ENCODE measurements at regions not wholly inside any gene's neighbourhood (a gene's known extent, or its start where the extent isn't known, plus 50 kb on each side); places are given as distances from the start of the nearest gene placed in this dataset.

DNA sequence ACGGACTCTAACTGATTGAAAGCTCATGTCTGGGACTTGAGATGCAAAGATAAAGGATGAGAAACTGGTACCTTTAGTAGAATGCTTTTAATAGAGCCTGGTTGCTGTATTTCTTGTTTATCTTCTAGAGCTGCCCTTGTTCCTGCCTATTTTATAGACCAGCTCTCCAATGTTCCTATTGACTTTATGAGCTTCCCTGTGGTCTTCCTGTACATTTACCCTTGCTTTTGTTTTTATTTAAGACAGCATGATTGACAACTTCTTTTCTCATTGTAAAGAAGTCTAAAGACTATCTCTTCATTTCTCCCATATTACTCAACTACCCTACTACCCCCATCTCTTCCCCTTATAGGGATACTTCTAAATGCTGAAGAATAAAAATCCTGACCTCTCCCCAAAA is 174.7 kb downstream of the UGT8 start:
- CTCF ChIA-PET = interaction anchor here (1.3 kb wide), 1 partner anchor 34 kb away, joined by 4 read pairs; no protein-coding TSS in a partner anchor

More for the DNA sequence above, 174.7 kb downstream of the UGT8 start:
- Histone ChIP-seq H3K79me2 (ENCODE audit: insufficient read depth) (no peaks in the 10 kb centered on the region), H3K4me1 (ENCODE audit: control insufficient read depth in 1 of 2, insufficient read depth in 2 of 2, low read depth in 1 of 2, low read length in 1 of 2) (no peaks in the 10 kb centered on the region), H3K9ac (no peak overlapping the region), H3K27me3 (ENCODE audit: insufficient read depth) (no peaks in the 10 kb centered on the region), H4K20me1 (ENCODE audit: insufficient read depth) (no peaks in the 10 kb centered on the region), H3K9me2 (no peaks in the 10 kb centered on the region), H3K36me3 (replicated peaks in 1 of 2; ENCODE audit: control insufficient read depth in 1 of 2, insufficient read depth in 2 of 2, low read length in 1 of 2) (no peaks in the 10 kb centered on the region), H3K4me3 (ENCODE audit: low read depth in 2 of 2, low read length in 1 of 2) (no peak overlapping the region), H3K9me3 (no peaks in the 10 kb centered on the region), H3K4me2 (no peak overlapping the region), H3F3A (replicated peaks; ENCODE audit: insufficient read depth) (no peaks in the 10 kb centered on the region), H2AFZ (ENCODE audit: low read depth) (no peak overlapping the region), H3K27ac (ENCODE audit: low read depth in 2 of 2, low read length in 1 of 2) (no peak overlapping the region)
- TF ChIP-seq FOXJ3 (CRISPR knock-in tag; IDR thresholded peaks at IDR 0.05) (no peak), SIN3A (IDR thresholded peaks at IDR 0.05; ENCODE audit: borderline replicate concordance, low read depth, low read length) (no peak), JUND (IDR thresholded peaks at IDR 0.05) (no peak), POLR2AphosphoS5 (IDR thresholded peaks at IDR 0.05; ENCODE audit: low read depth, low read length) (no peak), RFX5 (IDR thresholded peaks at IDR 0.05; ENCODE audit: low read length) (no peak), EZH2phosphoT487 (IDR thresholded peaks at IDR 0.05; ENCODE audit: borderline replicate concordance, low read depth) (no peak), MXI1 (IDR thresholded peaks at IDR 0.05; ENCODE audit: low read depth, low read length) (no peak), YY1 (IDR thresholded peaks at IDR 0.05; ENCODE audit: low read depth) (no peak), TAF1 (IDR thresholded peaks at IDR 0.05; ENCODE audit: borderline replicate concordance, low read depth, low read length) (no peak), ELF1 (IDR thresholded peaks at IDR 0.05) (no peak), SMC3 (IDR thresholded peaks at IDR 0.05; ENCODE audit: low read depth, low read length) (no peak), CHD2 (IDR thresholded peaks at IDR 0.05; ENCODE audit: low read length, partially characterized antibody) (no peak), RCOR1 (IDR thresholded peaks at IDR 0.05; ENCODE audit: low read length) (no peak), FOSL2 (IDR thresholded peaks at IDR 0.05; ENCODE audit: borderline replicate concordance, low read depth) (no peak)
- TF ChIP-seq, protein P1, sequence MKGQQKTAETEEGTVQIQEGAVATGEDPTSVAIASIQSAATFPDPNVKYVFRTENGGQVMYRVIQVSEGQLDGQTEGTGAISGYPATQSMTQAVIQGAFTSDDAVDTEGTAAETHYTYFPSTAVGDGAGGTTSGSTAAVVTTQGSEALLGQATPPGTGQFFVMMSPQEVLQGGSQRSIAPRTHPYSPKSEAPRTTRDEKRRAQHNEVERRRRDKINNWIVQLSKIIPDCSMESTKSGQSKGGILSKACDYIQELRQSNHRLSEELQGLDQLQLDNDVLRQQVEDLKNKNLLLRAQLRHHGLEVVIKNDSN (IDR thresholded peaks at IDR 0.05; ENCODE audit: borderline replicate concordance, low read depth) = no peak
- TF ChIP-seq, protein P2, sequence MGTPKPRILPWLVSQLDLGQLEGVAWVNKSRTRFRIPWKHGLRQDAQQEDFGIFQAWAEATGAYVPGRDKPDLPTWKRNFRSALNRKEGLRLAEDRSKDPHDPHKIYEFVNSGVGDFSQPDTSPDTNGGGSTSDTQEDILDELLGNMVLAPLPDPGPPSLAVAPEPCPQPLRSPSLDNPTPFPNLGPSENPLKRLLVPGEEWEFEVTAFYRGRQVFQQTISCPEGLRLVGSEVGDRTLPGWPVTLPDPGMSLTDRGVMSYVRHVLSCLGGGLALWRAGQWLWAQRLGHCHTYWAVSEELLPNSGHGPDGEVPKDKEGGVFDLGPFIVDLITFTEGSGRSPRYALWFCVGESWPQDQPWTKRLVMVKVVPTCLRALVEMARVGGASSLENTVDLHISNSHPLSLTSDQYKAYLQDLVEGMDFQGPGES (IDR thresholded peaks at IDR 0.05; ENCODE audit: low read depth, low read length) = no peak
- TF ChIP-seq, protein P3, sequence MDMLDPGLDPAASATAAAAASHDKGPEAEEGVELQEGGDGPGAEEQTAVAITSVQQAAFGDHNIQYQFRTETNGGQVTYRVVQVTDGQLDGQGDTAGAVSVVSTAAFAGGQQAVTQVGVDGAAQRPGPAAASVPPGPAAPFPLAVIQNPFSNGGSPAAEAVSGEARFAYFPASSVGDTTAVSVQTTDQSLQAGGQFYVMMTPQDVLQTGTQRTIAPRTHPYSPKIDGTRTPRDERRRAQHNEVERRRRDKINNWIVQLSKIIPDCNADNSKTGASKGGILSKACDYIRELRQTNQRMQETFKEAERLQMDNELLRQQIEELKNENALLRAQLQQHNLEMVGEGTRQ (IDR thresholded peaks at IDR 0.05; ENCODE audit: borderline replicate concordance, low read depth, low read length) = no peak
- TF ChIP-seq, protein P4, sequence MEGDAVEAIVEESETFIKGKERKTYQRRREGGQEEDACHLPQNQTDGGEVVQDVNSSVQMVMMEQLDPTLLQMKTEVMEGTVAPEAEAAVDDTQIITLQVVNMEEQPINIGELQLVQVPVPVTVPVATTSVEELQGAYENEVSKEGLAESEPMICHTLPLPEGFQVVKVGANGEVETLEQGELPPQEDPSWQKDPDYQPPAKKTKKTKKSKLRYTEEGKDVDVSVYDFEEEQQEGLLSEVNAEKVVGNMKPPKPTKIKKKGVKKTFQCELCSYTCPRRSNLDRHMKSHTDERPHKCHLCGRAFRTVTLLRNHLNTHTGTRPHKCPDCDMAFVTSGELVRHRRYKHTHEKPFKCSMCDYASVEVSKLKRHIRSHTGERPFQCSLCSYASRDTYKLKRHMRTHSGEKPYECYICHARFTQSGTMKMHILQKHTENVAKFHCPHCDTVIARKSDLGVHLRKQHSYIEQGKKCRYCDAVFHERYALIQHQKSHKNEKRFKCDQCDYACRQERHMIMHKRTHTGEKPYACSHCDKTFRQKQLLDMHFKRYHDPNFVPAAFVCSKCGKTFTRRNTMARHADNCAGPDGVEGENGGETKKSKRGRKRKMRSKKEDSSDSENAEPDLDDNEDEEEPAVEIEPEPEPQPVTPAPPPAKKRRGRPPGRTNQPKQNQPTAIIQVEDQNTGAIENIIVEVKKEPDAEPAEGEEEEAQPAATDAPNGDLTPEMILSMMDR (IDR thresholded peaks at IDR 0.05) = no peak
- WGBS (ENCODE audit: low lambda C conversion rate) = 8% methylated on average over 1 of the region's 1 CpG
- POLR2A ChIA-PET = no interaction called here
- no peak for DNase-seq
